IMR-90 (cell line): ENCODE measurements at regions not wholly inside any gene's neighbourhood (a gene's known extent, or its start where the extent isn't known, plus 50 kb on each side); places are given as distances from the start of the nearest gene placed in this dataset.

Source experiments
- ATAC-seq: fragments of 200-7000 bp; cut with Tn5 transposase; 2 replicates; pipeline ENCODE4 v1.9.1; 2020; ENCODE audit warnings: low read depth, mild to moderate bottlenecking, moderate library complexity
- BruUV-seq: library from RNA; stranded (reverse); fragments of 400-500 nt; replicated peaks from 2 replicates; lab custom pipeline; 2021; lab: Mats Ljungman, UMichigan
- CTCF ChIA-PET: fragments of 300-600 bp; formaldehyde crosslinking; extraction: SDS; loops from one replicate; lab custom pipeline; 2021; ENCODE audit warnings: antibody characterized with exemption; lab: Yijun Ruan, JAX
- POLR2A ChIA-PET: fragments of 300-600 bp; sonication (Branson Sonifier 250); formaldehyde crosslinking; loops from one replicate; lab custom pipeline; 2022; ENCODE audit warnings: antibody characterized with exemption; ENCODE audit not compliant: unreplicated experiment; lab: Charles Lee
- DNase-seq: peaks from one replicate; pipeline ENCODE4 v3.0.0; 2013
- H2AFZ ChIP-seq: replicated peaks from 2 replicates; pipeline ENCODE3; 2013; ENCODE audit warnings: low read length, mild to moderate bottlenecking; ENCODE audit not compliant: poor library complexity
- H2AK5ac ChIP-seq: 2 replicates; pipeline ENCODE4 v1.6.1; 2013; ENCODE audit warnings: low read depth, low read length, inconsistent platforms
- H2AK9ac ChIP-seq: replicated peaks from 2 replicates; pipeline ENCODE3; 2013; ENCODE audit warnings: mild to moderate bottlenecking, low read depth, low read length, moderate library complexity; ENCODE audit not compliant: poor library complexity
- H2BK120ac ChIP-seq: 2 replicates; pipeline ENCODE4 v1.6.1; 2013; ENCODE audit warnings: low read depth, low read length, inconsistent platforms
- H2BK15ac ChIP-seq: 3 replicates; pipeline ENCODE4 v1.6.1; 2013; ENCODE audit warnings: low read depth, low read length, inconsistent platforms
- H2BK20ac ChIP-seq: 2 replicates; pipeline ENCODE4 v1.6.1; 2013; ENCODE audit warnings: low read depth, mild to moderate bottlenecking, inconsistent platforms, low read length, moderate library complexity
- H2BK5ac ChIP-seq: 2 replicates; pipeline ENCODE4 v1.6.1; 2013; ENCODE audit warnings: mild to moderate bottlenecking, low read depth, low read length, inconsistent platforms; ENCODE audit not compliant: poor library complexity, severe bottlenecking
- H3K14ac ChIP-seq: replicated peaks from 2 replicates; pipeline ENCODE4 v1.6.1; 2013; ENCODE audit warnings: low read depth, low read length, inconsistent platforms
- H3K18ac ChIP-seq: 2 replicates; pipeline ENCODE4 v1.6.1; 2013; ENCODE audit warnings: low read depth, low read length, control low read depth
- H3K23ac ChIP-seq: 2 replicates; pipeline ENCODE4 v1.6.1; 2013; ENCODE audit warnings: low read depth, low read length, inconsistent platforms
- H3K27ac ChIP-seq: 2 replicates; pipeline ENCODE4 v1.5.1; 2013; ENCODE audit warnings: mild to moderate bottlenecking, control low read depth, low read length; ENCODE audit not compliant: insufficient read depth
- H3K27me3 ChIP-seq: 2 replicates; pipeline ENCODE4 v1.6.1; 2013; ENCODE audit warnings: low read length; ENCODE audit not compliant: control insufficient read depth, insufficient read depth
- H3K36me3 ChIP-seq: 2 replicates; pipeline ENCODE4 v1.6.1; 2013; ENCODE audit warnings: low read length, mixed read lengths; ENCODE audit not compliant: control insufficient read depth, insufficient read depth
- H3K4ac ChIP-seq: 2 replicates; pipeline ENCODE4 v1.6.1; 2013; ENCODE audit warnings: low read depth, low read length, inconsistent platforms
- H3K4me1 ChIP-seq: 2 replicates; pipeline ENCODE4 v1.6.1; 2013; ENCODE audit warnings: low read length, mixed read lengths; ENCODE audit not compliant: control insufficient read depth, insufficient read depth
- H3K4me2 ChIP-seq: 2 replicates; pipeline ENCODE4 v1.6.1; 2013; ENCODE audit warnings: low read depth, mild to moderate bottlenecking, control low read depth, low read length, moderate library complexity
- H3K4me3 ChIP-seq: 2 replicates; pipeline ENCODE4 v1.5.1; 2013; ENCODE audit warnings: low read depth, mild to moderate bottlenecking, control low read depth, low read length, moderate library complexity; ENCODE audit not compliant: insufficient read depth
- H3K56ac ChIP-seq: 2 replicates; pipeline ENCODE4 v1.6.1; 2013; ENCODE audit warnings: low read length, inconsistent platforms; ENCODE audit not compliant: insufficient read depth; ENCODE audit errors: extremely low read depth
- H3K79me1 ChIP-seq, 2 experiments: 2 replicates each; pipeline ENCODE4 v1.6.1; 2013; ENCODE audit warnings: low read length in 2 of 2, inconsistent platforms in 1 of 2, low read depth in 1 of 2
- H3K9ac ChIP-seq: 2 replicates; pipeline ENCODE4 v1.6.1; 2013; ENCODE audit warnings: low read depth, low read length, control low read depth
- H3K9me1 ChIP-seq: 2 replicates; pipeline ENCODE4 v1.6.1; 2013; ENCODE audit warnings: low read length, inconsistent platforms; ENCODE audit not compliant: insufficient read depth
- H3K9me3 ChIP-seq: 2 replicates; pipeline ENCODE4 v1.6.1; 2013; ENCODE audit warnings: low read length; ENCODE audit not compliant: control insufficient read depth, insufficient read depth
- H4K20me1 ChIP-seq: 2 replicates; pipeline ENCODE4 v1.6.1; 2013; ENCODE audit warnings: low read length, inconsistent platforms; ENCODE audit not compliant: insufficient read depth
- H4K5ac ChIP-seq: 2 replicates; pipeline ENCODE4 v1.6.1; 2013; ENCODE audit warnings: mild to moderate bottlenecking, low read depth, low read length, control low read depth
- H4K8ac ChIP-seq, 2 experiments: 2 replicates each; pipeline ENCODE4 v1.6.1; 2013; ENCODE audit warnings: low read depth in 2 of 2, low read length in 2 of 2, control low read depth in 1 of 2, inconsistent platforms in 1 of 2
- H4K91ac ChIP-seq: 2 replicates; pipeline ENCODE4 v1.6.1; 2013; ENCODE audit warnings: low read depth, low read length, inconsistent platforms; ENCODE audit not compliant: insufficient read depth
- CHD1 ChIP-seq: IDR thresholded peaks from 2 replicates; pipeline ENCODE4 v1.6.1; 2012; ENCODE audit warnings: low read depth, low read length, improper control_type of control experiment
- FOS ChIP-seq: fragments of 150-350 bp; IDR thresholded peaks from 2 replicates; pipeline ENCODE4 v1.6.1; 2016; ENCODE audit warnings: low read depth, low read length
- dilution Hi-C: fragments of 300-500 bp; cut with HindIII; formaldehyde crosslinking; loops from one replicate; pipeline ENCODE4 v1.14.3; 2018; ENCODE audit warnings: low sequenced_read_pairs; ENCODE audit not compliant: unreplicated experiment
- in situ Hi-C: fragments of 300-500 bp; cut with MboI; formaldehyde crosslinking; loops from 3 replicates; pipeline ENCODE4 v1.14.3; 2019; ENCODE audit warnings: low sequenced_read_pairs, inconsistent platforms, mixed read lengths
- intact Hi-C: fragments of 100-400 bp; cut with micrococcal nuclease; formaldehyde crosslinking; loops from 2 replicates; pipeline ENCODE4 v1.10.0; 2022

GRCh38 chr11:25271301-25271700 lies 774.4 kb downstream of the LUZP2 start:
- H4K20me1 ChIP-seq = no peaks in the 10 kb centered on the region
- no peak overlapping the region for H2BK120ac ChIP-seq
- H3K4ac ChIP-seq = no peak overlapping the region
- H3K9me1 ChIP-seq = no peaks in the 10 kb centered on the region
- H3K4me2 ChIP-seq = no peak overlapping the region
- in situ Hi-C loops = no loop called here
- TF ChIP-seq FOS (no peak), CHD1 (no peak)
- no peak overlapping the region for H2BK15ac ChIP-seq
- H3K4me3 ChIP-seq = no peak overlapping the region
- H3K14ac ChIP-seq = no peak overlapping the region
- H4K91ac ChIP-seq = no peak overlapping the region
- BruUV-seq = no TSS peak
- no peak overlapping the region for H3K9ac ChIP-seq
- no peaks in the 10 kb centered on the region for H3K9me3 ChIP-seq
- no peak overlapping the region for H4K5ac ChIP-seq
- H3K79me1 ChIP-seq = no peaks in the 10 kb centered on the region
- CTCF ChIA-PET = no interaction called here
- no peak overlapping the region for H2AFZ ChIP-seq
- no peak overlapping the region for H2BK20ac ChIP-seq
- POLR2A ChIA-PET = no interaction called here
- intact Hi-C loops = no loop called here
- no peak overlapping the region for H4K8ac ChIP-seq
- H3K27me3 ChIP-seq = no peaks in the 10 kb centered on the region
- no peaks in the 10 kb centered on the region for H3K36me3 ChIP-seq
- ATAC-seq = no peak
- H2AK9ac ChIP-seq = no peak overlapping the region
- no peak overlapping the region for H3K27ac ChIP-seq
- H3K18ac ChIP-seq = no peak overlapping the region
- dilution Hi-C loops = no loop called here
- no peak overlapping the region for H3K56ac ChIP-seq
- no peak overlapping the region for H2AK5ac ChIP-seq
- no peak for DNase-seq
- no peak overlapping the region for H2BK5ac ChIP-seq
- no peak overlapping the region for H3K23ac ChIP-seq
- H3K4me1 ChIP-seq = no peaks in the 10 kb centered on the region
